Fibroblast of the aortic adventitia (primary cell): ENCODE measurements at regions not wholly inside any gene's neighbourhood (a gene's known extent, or its start where the extent isn't known, plus 50 kb on each side); places are given as distances from the start of the nearest gene placed in this dataset.

Experiments
- DNase-seq: peaks from one replicate; pipeline ENCODE4 v3.0.0-alpha.2; 2010; ENCODE audit warnings: low read depth
- H3K4me3 ChIP-seq: 2 replicates; pipeline ENCODE4 v1.5.1; 2011; ENCODE audit warnings: low read depth, mild to moderate bottlenecking, control low read depth, low read length, moderate library complexity
- TF ChIP-seq, protein P1 (sequence below): IDR thresholded peaks from 2 replicates; pipeline ENCODE4 v1.5.1; 2011; ENCODE audit warnings: mild to moderate bottlenecking, low read length, control low read depth, inconsistent platforms; ENCODE audit not compliant: insufficient read depth

DNA sequence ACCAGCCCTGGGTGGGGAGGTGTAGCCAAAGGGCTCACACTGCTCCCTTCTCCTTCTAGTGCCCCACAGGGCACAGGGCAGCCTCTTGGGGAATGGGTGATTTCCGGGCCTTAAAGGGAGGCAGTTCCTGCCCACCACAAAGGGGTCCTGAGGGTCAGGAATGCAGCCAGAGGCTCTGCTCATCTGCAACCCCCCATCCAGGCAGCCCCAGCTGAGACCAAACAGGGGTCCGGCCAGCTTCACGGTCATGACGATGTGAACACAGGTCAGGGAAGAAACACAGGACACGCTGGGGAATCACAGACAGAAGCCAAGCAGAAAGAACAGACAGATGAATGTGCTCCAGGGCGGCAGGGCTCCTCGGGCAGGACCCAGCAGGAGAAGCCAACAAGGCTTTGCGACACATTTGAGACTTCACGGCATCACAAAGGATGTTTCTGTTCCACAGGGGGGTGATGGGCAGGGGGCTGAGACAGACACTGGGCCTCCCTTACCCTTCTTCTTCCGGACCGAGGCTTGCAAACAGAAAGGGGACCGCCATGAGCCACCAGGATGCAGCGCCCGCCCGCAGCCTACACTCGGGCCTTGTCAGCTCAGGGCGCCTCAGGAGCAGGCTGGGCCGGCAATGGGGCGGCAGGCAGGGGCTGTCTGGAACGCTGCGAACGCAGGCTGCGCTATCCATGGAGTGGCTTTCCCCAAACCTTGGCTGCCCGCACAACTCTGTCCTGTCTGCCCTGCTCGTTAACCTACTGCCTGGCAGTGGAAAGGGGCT, 101.9 kb downstream of the CTTN start:
- no peak for DNase-seq
- H3K4me3 ChIP-seq = no peak overlapping the region
- TF ChIP-seq, protein P1, sequence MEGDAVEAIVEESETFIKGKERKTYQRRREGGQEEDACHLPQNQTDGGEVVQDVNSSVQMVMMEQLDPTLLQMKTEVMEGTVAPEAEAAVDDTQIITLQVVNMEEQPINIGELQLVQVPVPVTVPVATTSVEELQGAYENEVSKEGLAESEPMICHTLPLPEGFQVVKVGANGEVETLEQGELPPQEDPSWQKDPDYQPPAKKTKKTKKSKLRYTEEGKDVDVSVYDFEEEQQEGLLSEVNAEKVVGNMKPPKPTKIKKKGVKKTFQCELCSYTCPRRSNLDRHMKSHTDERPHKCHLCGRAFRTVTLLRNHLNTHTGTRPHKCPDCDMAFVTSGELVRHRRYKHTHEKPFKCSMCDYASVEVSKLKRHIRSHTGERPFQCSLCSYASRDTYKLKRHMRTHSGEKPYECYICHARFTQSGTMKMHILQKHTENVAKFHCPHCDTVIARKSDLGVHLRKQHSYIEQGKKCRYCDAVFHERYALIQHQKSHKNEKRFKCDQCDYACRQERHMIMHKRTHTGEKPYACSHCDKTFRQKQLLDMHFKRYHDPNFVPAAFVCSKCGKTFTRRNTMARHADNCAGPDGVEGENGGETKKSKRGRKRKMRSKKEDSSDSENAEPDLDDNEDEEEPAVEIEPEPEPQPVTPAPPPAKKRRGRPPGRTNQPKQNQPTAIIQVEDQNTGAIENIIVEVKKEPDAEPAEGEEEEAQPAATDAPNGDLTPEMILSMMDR = no peak

DNA sequence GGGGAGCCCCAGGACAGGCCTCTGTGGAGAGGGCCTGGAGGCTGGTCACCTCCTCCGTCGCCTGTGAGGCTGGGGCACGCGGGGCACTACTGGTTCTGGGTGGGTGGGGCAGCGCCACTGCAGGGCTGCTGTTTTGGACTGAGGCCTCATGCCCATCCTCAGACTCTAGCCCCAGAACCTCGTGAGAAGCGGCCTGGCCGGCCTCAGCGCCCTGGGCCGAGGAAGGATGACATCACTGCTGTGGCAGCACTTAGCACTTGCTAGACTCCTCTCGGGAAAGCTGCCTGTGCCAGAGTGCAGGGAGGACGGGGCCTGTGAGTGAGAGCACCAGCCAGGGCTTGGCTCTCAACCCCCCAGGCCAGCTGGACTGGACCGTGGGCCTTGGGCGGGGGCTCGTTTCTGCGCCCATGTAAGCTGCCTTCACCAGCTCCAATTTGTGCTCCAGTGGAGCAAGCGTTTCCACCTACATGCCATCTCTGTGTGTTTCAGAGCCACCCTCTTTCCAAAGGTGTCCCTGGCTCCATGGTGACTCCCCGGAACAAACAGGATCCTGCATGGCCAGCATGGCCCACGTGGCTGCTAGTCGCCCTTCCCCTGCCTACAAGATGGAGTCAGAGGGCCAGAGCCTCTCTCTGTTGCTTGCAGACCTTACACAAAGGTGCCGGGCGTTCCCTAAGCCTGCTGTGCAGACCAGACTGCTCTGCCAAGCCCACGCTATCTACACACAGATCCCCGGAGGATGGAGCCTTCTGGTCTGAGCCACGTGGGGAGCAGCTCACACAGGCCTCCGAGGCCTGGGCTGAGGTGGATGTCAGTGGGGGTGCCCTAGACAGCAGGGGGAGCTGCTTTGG, 102.9 kb downstream of the CTTN start:
- TF ChIP-seq, protein P1 = no peak
- DNase-seq = peak; percentile 32
- no peak overlapping the region for H3K4me3 ChIP-seq

DNA sequence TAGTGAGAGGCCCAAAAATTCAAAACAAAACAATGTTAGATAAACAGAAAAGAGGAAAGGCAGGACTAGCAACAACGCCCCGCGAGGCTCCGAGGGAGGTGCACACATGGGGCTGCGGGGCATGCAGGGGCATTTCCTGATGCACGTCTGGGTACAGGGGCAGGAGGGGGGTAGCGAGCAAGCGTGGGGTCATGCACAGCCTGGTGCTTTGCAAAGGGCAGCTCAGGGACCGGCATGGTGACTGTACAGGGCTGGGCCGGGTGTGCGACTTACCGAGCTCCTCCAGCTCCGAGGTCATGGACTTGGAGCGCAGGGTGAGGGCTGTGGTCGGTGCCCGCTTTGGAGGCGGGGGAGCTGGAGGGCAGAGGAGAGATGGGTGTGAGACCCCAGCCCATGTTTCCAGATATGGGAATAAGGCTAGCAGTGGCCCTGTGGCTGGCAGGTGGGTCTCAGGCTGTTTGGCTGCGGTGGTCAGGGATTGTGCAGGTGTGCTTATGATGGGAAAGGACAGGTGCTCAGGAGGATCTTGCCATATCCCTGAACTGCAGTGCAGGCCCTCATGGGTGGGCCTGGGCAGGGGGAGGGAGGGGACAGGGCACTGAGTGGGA, 103.7 kb downstream of the CTTN start:
- H3K4me3 ChIP-seq = no peak overlapping the region
- DNase-seq = no peak
- TF ChIP-seq, protein P1 = no peak

DNA sequence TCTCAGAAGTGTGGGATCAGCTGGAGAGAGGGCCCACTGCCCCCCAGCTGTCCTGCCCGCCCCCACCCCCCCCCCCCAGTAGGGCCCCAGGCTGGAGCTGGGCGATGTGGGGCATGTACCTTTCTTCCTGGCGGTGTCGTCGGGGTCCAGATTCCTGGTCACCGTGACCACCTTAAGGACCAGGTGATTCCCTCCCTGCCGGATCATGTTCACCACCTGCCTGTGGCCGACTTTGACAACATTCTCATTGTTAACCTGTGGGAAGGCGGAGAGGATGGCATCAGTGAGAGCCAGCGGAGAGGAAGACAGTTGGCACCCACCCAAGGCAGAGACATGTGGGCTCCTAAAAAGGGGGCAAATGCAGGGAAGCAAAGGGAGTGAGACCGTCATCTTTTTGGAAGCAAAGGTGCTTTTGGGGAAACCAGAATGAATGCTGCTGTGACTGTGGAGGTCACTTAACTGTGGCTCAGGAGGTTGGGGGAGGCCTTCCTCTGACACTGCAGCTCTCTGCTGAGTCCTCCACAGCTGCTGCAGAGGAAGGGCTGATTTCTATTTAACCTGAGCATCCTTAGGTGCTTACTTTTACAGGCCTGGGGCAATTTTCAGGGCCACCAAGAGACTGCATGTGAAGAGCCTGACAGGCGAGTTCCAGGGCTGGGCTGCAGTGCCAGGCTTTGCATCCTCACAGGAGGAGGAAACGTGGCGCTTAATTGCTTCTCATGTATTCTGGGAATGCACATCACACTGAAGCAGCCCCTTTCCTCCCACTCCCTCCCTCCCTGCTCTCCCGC, 104.5 kb downstream of the CTTN start:
- no peak for DNase-seq
- TF ChIP-seq, protein P1 = no peak
- no peak overlapping the region for H3K4me3 ChIP-seq

DNA sequence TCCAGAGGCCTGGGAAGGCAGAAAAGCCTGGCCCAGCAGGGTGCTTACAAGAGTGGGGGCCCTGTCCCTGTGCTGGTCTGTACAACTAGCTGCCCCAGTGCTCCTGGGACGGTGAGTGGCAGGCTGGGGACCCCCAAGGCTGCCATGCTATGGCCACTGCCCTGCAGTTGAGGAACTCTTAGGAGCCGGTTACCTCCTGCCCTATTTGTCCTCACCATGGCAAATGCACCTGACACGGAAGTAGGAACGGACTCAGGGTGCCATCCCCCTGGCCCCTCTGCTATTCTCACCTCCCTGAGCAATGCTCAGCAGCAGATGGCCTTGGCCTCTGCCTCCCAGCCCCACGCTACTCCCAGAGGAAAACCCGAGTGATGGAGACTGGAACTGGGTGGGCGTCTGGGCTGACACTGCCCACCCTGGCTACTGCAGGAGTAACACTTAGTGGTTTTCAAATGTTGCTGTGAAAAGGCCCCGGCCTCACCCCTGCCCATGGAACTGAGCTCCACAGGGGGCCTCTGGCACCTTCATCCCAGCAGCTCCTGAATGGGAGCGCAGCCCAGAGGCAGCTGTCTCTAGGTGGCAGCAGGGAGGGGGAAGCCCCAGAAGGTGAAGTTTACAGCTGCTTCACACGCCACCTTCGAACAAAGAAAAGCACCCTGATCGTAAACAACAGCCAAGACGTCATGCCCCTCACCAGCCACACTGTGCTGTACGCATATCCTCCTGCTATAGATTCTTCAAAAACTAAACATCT, 105.3 kb downstream of the CTTN start:
- no peak overlapping the region for H3K4me3 ChIP-seq
- no peak for DNase-seq
- TF ChIP-seq, protein P1 = no peak
